ENCODE measurements at regions not wholly inside any gene's neighbourhood (a gene's known extent, or its start where the extent isn't known, plus 50 kb on each side); places are given as distances from the start of the nearest gene placed in this dataset.

DNA sequence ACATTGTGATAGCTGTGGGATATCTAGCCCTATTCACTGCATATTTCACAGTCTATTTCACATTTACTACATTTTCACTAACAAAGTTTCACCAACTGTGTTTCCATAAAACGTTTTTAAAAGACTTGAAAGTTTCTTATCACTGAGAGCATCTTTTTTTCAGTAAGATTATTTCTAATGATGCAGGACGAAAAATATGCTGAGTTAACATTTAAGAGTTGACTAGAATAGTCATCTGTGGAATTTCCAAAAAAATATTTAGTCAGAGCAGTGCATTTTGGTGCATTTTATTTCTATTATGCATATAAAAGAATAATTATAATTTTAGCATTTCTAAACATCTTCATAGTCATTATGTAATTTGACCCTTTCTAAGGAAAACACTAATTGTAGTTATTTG lies 143.8 kb upstream of the CLEC14A start:
- no peak for TF ChIP-seq ZFP30 (CRISPR knock-in tag; IDR thresholded peaks at IDR 0.05)
- TF ChIP-seq ISL1 (CRISPR knock-in tag; IDR thresholded peaks at IDR 0.05) = no peak

All from SK-N-SH treated with all-trans-retinoic acid at 6 μM for 48 hours (cell line).